Bone marrow (tissue), 2 donors: ENCODE measurements at regions not wholly inside any gene's neighbourhood (a gene's known extent, or its start where the extent isn't known, plus 50 kb on each side); places are given as distances from the start of the nearest gene placed in this dataset.
A peak's percentile ranks its signal among the peaks of the same experiment; 100 is the strongest.
"Not testable (repeated sequence)": the region's sequence is repeated elsewhere in the genome, so short reads cannot be mapped to it uniquely, and the experiment has no call there.

Source experiments
- DNase-seq, 2 donors: peaks; one replicate each; lab custom pipeline; 2025; lab: John Stamatoyannopoulos, UW

DNA sequence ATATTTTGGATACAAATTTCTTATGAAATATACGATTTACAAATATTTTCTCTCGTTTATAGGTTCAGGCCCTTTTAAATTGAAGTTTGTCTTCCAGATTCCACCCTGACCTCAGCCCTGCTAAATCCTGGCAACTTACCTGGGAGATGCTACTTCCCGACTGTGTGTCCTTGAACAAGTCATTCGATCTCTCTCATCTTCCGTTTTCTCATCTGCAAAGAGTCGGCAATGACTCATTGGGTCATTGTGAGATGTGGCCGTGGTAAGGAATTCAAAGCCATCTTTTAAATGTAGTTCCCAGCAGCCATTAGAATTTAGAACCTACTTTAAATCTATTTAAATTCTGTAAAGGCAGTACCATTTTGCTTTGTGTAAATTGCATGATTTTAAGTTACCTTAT, 72.5 kb downstream of the LHX2 start:
- DNase-seq, result no peak

DNA sequence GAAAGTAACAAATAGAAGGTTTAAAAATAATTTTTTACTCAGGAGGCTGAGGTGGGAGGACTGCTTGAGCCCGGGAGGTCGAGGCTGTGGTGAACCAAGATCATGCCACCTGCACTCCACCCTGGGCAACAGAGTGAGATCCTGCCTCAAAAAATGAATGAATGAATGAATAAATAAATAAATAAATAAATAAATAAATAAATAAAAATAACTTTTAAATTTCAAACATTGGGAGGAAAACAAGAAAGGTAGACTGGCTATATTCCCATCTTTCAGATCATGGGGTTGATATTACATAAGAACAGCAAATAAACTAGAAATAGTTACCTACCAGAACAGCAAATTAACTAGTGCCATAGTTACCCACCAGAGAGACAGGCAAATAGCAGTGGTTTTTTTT, 75.7 kb downstream of the LHX2 start:
- no peak for DNase-seq

DNA sequence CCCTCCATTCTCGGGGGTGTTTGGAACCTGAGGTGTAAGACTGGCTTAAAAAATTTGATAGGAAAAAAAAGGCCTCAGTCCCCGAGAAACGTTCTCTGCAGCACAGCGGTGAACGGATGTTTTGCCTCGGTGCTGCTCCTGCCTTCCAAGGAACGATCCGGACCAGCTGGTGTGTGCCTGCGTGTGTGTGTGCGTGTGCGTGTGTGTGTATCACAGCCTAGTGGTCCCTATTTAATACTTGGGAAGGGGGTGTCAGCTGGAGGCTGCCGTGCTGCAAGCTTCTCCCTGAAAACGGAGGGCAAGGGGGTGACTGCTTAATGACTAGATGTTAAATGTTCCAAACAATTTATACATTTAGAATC, 76.9 kb downstream of the LHX2 start:
- no peak for DNase-seq

DNA sequence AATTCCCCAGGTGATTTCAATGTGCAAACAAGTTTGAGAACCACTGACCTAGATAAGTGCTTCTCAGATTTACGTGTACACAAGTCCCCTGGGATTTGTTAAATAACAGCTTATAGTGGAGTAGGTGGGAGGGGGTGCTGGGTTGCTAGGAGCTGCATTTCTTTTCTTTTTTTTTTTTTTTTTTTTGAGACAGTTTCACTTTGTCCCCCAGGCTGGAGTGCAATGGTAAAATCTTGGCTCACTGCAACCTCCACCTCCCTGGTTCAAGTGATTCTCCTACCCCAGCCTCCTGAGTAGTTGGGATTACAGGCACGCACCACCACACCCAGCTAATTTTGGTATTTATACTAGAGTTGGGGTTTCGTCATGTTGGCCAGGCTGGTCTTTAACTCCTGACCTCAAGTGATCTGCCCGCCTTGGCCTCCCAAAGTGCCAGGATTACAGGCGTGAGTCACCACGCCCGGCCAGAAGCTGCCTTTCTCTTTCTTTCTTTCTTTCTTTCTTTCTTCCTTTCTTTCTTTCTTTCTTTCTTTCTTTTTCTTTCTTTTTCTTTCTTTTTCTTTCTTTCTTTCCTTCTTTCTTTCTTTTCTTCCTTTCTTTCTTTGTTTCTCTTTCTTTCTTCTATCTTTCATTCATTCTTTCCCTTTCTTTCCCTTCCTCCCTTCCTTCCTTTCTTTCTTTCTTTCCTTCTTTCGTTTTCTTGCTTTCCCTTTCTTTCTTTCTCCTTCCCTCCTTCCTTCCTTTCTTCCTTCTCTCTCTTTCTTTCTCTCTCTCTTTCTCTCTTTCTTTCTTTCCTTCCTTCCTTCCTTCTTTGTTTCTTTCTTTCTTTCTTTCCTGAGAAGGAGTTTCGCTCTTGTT, 78.3 kb downstream of the LHX2 start:
- not testable (repeated sequence) for DNase-seq

DNA sequence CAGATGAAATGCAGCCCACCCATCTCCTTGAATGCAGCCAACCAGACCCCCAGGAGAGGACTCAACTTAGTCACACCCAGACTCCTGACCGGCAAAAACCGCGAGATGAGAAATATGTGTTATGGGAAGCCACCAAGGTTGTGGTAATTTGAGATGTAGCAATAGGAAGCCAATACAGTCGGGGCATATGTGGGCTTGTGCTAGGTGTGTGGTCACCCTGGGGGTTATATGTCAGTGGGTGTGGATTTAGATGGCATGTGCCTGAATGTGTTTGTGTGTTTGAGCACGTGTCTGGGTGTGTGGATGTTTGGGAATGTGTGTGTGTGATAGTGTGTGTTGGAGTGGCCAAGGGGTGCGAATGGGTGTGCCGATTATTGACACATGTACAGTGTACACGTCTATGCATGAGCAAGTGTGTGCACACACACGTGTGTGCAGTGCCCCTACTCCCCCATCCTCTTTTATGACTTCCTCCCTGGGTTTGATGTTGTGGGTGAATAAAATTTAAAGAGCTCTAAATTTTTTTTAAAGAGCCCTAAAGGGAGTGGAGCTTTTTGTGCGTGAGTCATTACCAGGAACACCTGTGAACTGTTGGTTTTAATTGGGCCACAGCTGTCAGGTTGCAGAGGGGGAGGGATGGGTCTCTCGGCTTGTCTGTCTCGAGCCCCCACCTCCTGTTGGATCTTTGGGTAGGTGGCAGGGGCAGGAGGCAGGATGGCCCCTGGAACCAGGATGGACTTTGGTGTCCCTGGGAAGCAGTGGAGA, 86.8 kb downstream of the LHX2 start:
- DNase-seq, result no peak

DNA sequence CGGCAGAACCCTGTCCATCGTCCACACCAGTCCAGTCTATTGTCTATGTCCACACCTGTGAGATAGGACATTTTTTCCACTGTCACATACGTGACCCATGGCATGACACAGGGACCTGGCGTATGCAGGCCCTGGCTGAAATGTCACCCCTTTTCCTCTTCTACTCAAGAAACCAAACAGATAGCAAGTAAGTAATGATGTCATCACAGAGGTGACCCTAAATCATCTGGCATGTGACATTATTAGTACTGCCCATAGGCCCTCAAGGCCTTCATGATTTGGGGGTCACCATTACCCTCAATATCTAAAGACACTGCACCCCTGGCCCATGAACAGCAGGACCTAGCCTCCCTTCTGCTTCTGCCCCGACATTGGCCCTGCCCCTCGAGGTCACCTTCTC, 88.3 kb downstream of the LHX2 start:
- no peak for DNase-seq

DNA sequence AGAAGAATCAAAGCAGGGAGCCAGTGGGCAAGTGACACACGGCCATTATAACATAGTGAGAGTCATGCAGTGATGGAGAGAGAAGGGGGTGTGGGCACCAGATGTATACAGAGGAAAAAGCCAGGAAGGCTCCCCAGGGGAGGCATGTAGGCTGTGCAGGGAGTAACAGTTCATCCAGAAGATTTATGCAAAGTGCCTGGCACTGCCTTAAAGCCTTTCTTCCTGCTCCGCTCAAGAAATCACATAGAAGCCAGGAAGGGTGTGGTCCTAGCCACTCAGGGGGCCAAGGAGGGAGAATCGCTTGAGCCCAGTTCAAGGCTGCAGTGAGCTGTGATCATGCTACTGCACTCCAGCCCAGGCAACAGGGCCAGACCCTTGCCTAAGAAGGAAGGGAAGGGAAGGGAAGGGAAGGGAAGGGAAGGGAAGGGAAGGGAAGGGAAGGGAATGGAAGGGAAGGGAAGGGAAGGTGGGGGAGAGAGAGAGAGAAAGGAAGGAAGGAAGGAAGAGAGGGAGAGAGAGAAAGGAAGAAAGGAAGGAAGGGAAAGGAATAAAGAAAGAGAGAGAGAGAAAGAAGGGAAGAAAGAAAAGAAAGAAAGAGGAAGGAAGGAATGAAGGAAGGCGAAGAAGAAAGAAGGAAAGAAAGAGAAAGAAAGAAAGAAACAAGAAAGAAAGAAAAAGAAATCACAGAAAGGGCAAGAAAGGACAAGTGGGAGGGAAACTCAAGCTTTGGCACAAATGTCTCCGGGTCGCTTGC, 89.8 kb downstream of the LHX2 start:
- no peak for DNase-seq

DNA sequence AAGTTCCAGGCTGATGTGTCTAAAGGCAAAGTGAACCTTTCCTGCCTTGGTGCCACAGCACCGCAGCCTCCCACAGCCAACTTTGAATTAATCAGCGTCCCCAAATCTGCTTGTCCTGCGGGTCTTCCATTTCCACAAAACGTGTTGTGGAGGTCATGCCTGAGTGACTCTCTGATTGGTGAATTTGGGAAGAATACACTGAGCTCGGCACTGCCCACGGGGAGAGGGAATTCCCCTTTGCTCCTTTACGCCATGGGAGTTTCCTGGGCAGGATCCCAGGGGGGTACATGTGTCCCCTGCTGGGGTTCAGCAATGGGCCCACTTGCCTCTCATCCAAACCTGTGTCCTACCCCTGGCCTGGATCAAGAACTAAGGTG, 90.4 kb downstream of the LHX2 start:
- DNase-seq, result no peak

DNA sequence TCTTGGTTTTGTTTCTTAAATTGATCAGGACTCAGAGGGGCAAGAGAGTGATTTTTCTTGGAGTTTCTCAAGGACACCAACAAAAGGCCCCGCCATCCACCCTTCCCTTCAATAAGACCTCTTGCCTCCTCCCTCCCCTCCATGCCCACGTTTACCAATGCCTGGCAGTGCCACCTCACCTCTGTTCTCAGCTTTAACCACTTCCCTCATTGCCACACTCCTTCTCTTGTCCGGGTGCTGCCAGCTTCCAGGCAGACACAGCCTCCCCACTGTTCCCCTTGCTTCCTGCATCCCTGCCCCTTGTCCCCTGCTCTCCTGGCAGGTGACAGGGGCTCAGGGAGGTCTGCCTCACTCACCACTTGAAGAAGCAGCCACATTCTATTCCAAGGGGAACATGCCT, 90.8 kb downstream of the LHX2 start:
- no peak for DNase-seq

DNA sequence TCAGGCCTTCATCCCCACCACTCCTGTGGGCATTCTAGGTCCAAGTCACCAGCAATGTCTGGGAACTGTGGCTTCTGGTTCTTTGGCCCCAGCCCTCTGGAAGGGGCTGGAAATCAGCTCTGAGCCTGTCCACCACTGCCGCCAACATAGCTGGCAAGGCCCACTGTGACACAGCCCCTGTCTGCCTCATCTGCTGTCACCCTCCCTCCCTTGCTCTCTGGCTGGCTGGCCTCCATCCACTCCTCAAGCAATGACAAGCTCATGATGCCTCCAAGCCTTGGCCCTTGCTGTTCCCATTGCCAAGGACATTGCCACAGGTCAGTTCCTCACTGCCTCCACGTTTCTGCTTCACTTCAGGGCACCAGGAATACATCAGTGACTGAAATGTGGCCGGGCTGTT, 93.7 kb downstream of the LHX2 start:
- no peak for DNase-seq

DNA sequence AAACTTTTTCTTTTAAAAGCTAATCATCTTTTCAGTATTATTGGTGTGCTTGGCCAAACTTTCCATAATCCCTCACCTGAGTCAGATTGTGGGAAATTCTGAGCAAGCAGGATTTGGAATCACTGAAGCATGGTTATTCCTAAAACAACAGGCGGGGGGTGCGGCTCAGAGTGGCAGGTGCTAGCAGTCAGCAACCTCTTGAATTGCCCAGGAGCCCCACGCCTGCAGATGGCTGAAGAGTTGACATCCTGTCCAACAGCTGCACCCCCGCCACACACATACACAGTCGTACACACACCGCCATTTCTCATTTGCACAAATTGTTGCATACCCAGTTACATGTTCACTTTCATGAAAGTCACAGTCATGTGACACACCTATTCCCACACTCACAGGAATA, 96.6 kb downstream of the LHX2 start:
- DNase-seq, result no peak

DNA sequence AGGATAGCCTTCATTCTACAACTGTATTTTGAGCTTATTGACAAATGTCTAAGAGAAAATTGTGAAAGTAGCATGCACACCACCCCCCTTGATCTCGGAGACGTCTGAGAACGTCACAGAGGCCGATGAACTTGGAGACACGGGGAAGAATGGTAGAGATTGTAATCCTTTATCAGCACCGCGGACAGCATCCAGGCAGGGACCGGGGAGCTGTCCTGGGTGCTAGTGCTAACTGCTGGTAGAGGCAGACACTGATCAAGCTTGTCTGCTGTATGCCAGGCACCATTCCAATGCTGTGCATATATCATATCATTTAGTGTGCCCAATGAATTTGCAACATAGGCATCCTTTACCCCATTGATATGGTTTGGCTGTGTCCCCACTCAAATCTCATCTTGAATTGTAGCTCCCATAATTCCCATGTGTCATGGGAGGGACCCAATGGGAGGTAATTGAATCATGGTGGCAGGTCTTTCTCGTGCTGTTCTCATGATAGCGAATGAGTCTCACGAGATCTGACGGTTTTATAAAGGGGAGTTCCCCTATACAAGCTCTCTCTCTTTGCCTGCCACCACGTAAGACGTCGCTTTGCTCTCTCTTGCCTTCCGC, 98.8 kb downstream of the LHX2 start:
- peak in 1 of 2 donors; percentile 24 for DNase-seq

DNA sequence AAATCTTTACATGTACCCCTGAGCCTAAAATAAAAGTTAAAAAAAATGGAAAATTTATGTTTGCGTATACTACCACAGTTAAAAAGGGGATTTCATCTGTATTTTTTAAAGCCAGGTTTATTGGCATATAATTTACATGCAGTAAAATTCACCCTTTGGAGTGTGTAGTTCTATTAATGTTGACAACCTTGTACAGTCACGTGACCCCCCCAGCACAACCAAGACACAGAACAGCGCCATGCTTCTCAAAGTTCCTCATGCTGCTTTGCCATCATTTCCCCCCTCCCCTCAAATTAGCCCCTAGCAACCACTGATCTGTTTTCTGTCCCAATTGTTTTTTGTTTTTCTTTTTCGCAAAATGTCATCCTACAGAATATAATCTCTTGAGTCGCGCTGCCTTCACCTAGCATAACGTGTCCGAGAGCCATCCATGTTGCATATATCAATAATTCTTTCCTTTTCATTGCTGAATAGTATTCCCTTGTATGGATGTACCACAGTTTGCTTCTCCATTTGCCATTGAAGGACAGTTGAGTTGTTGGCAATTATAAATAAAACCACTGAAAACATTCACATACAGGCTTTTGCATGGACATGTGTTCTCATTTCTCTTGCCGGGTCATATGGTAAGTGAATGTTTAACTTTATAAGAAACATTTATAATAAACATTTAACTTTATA, 105.3 kb downstream of the LHX2 start:
- no peak for DNase-seq

DNA sequence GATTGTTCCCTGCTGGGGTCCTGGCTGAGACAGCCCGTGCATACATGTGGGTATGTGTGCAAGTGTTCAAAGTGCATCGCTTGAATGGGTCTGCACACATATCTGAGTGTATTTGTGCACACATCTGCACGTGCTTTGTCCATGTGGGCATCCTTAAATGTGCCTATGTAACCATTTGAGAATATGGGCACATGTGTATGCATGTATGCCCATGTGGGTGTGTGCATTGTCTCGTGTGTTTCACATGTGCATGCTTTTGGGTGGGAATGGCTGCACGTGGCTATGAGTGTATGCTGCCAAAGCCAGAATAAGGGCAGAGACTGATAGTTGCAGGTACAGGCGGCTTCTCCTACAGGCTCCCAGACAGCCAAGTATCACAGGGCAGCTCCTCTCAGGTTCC, 107.3 kb downstream of the LHX2 start:
- DNase-seq, result no peak

DNA sequence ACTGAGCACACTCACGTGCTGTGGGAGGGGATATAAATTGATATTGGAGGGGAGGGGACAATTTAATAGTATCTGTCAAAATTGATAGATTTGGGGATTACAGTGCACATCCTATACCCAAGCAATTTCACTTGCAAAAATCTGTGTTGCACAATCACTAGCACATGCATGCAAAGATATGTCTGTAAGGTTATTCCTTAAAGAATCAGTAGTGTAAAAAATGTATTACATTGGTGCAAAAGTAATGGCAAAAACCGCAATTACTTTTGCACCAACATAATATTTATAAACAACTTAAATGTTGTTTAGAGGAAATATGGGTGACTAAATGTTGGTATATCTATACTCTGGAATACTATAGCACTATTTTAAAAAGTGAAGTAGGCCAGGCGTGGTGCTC, 108.7 kb downstream of the LHX2 start:
- DNase-seq, result no peak

DNA sequence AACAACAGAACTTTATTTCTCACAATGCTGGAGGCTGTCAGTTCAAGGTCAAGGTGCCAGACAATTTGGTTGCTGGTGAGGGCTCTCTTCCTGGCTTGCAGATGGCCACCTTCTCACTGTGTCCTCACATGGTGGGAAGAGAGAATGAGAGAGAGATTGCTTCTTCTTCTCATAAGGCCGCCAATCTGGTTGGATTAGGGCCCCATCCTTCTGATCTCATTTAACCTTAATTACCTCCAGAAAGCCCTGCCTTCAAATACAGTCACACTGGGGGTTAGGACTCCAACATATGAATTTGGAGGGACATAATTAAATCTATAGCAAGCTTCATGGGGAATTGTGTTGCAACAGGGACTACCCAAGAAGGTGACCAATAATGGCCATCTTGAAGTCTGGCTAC, 110.2 kb downstream of the LHX2 start:
- DNase-seq, result no peak

DNA sequence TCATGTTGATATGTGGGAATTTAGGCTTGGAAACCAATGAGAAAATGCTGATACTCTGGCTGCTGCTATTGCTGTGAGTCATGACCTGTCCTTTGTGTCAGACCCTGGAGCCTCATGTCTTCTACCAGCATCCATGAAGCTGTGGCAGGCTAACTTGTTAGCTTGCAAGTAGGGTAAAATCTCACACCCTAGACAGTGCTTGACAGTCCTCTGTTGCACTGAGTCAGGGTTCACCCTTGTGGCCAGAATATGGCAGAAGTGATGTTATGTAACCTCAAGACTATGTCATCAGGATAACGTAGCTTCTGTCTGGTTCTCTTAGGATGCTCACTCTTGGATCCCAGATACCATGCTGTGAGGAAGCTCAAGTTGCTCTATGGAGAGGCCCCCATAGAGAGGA, 110.8 kb downstream of the LHX2 start:
- no peak for DNase-seq

DNA sequence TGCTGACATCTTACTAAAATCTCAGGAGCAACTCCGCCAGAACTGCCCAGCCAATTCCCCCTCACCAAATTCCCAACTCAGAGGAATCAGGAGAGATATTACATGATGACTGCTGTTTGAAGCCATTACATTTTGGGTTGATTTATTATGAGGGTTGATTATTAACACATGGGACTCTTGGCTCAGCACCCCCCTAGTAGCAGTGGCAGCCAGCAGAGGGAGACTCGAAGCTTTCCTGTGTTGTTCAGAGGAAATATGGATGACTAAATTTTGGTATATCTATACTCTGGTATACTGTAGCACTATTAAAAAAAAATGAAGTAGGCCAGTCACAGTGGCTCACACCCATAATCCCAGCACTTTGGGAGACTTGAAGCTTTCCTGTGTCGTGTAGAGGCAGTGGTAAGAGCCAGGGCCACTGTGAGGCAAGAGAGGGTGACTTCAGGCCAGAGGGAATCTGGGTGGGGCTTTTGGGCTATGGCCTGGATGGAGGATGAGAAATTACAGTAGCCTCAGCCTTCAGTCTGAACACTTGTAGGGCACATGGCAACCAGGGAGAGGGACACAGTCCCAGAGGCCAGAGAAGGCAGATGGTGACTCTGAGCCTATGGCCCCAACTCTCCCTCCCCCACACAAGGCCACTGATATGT, 111.4 kb downstream of the LHX2 start:
- no peak for DNase-seq

DNA sequence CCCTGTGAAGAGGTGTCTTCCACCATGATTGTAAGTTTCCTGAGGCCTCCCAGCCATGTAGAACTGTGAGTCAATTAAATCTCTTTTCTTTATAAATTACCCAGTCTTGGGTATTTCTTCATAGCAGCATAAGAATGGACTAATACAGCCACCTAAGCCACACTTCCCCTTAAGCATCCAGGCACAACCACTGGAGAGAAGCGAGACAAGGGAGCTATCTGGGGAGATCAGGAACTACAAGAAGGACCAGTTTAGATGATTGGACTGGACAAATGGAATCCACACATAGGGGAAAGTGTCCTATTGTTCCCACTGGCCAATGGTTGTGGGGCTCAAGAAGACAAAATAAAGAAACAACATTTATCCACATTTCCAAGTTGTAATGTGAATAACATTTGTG, 112.1 kb downstream of the LHX2 start:
- not testable (repeated sequence) for DNase-seq

DNA sequence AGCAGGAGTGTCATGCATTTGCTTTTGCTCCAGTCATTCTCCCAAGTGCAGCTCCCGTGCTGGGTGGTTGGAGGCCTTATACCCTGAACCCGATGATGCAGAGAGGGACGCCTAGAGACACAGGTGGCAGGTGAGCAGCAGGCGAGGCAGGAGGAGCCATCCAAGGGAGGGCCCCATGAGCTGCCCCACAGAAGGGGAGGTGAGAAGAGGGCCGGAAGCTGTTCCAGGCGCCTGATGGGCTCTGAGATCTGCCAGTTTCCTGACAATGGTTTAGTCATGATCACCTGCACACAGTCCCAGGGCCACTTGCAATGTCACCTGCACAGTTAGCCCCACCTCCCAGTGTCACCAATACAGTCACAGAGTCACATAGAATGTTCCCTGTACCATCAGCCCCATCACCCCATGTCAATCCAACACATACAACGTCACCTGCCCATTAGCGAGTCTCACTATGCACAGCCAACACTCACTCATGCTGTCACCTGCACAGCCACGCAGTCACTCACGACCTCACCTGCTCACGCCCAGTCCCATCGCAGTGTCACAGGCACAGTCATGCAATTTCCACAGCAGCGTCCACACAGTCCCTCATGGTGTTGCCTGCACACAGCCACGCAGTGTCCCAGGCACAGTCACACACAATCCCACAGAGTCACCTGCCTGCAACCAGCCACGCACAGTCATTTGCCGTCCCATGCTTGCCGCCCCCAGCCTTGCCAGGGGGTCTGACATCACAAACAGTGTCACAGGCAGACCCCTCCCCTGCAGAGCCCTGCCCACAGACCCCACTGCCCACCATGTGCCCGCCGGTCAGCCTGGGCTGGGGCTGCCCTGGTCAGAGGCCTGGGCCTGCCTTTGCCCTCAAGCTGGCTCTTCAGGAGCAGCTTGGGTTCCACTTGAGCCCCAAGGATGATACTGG, 113.4 kb downstream of the LHX2 start:
- DNase-seq, result no peak
